ENCODE measurements at regions not wholly inside any gene's neighbourhood (a gene's known extent, or its start where the extent isn't known, plus 50 kb on each side); places are given as distances from the start of the nearest gene placed in this dataset.

- Mint-ChIP-seq H3K4me1 (no peaks in the 10 kb centered on the region), H3K36me3 (no peaks in the 10 kb centered on the region), H3K9me3 (no peaks in the 10 kb centered on the region), H3K27ac (no peak overlapping the region), H3K4me3 (no peak overlapping the region), H3K27me3 (peaks cover 5 to 38% (median 34%) of the 10 kb centered on the region in 5 donors)
- CTCF ChIA-PET = no interaction called here
- Histone ChIP-seq H3K27me3 (ENCODE audit: control insufficient read depth in 2 of 2, insufficient read depth in 2 of 2, low read length in 2 of 2) (no peaks in the 10 kb centered on the region), H3K27ac (ENCODE audit: low read depth, low read length) (no peak overlapping the region), H3K9me3 (ENCODE audit: control insufficient read depth in 2 of 3, low read length in 3 of 3) (no peaks in the 10 kb centered on the region), H3K4me3 (ENCODE audit: low read length) (no peak overlapping the region), H3K4me1 (ENCODE audit: control insufficient read depth in 2 of 2, insufficient read depth in 2 of 2, low read length in 2 of 2) (no peaks in the 10 kb centered on the region), H3K36me3 (ENCODE audit: control insufficient read depth in 2 of 3, insufficient read depth in 3 of 3, low read length in 3 of 3) (no peaks in the 10 kb centered on the region)
- POLR2A ChIA-PET = no interaction called here
- intact Hi-C loops (cut with micrococcal nuclease) = no loop called here
- DNase-seq (no peak), ATAC-seq (no peak)
Observed at GRCh38 chr2:219702796-219703545, 75.5 kb downstream of the SLC4A3 start.

DNA sequence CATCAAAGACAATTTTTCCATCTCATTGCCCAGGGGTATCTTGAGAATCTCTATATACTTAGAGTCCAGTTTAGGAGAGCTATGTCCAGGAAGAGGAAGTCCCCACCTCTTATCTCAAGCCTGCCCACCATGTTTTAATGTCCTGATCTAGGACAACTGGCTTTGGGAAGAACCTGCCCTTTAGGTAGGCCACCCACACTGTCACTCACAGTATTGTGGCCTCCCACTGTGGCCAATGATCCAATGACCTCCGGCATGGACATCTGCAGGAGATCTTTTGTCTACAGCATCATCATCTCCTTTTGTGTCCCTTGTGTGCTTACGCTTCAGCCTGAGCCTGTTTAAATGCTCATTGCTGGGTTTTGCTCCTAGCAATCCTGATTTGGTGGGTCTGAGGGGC is 77.4 kb downstream of the SLC4A3 start:
- POLR2A ChIA-PET = no interaction called here
- Mint-ChIP-seq H3K4me3 (no peak overlapping the region), H3K36me3 (no peaks in the 10 kb centered on the region), H3K27me3 (peaks cover 5 to 31% (median 29%) of the 10 kb centered on the region in 5 donors), H3K9me3 (no peaks in the 10 kb centered on the region), H3K4me1 (no peaks in the 10 kb centered on the region), H3K27ac (no peak overlapping the region)
- Histone ChIP-seq H3K27ac (ENCODE audit: low read depth, low read length) (no peak overlapping the region), H3K9me3 (ENCODE audit: control insufficient read depth in 2 of 3, low read length in 3 of 3) (no peaks in the 10 kb centered on the region), H3K4me3 (ENCODE audit: low read length) (no peak overlapping the region), H3K36me3 (ENCODE audit: control insufficient read depth in 2 of 3, insufficient read depth in 3 of 3, low read length in 3 of 3) (no peaks in the 10 kb centered on the region), H3K27me3 (ENCODE audit: control insufficient read depth in 2 of 2, insufficient read depth in 2 of 2, low read length in 2 of 2) (peaks cover 0 to 2% of the 10 kb centered on the region in 2 donors), H3K4me1 (ENCODE audit: control insufficient read depth in 2 of 2, insufficient read depth in 2 of 2, low read length in 2 of 2) (no peaks in the 10 kb centered on the region)
- ATAC-seq (no peak), DNase-seq (no peak)
- intact Hi-C loops (cut with micrococcal nuclease) = no loop called here
- CTCF ChIA-PET = no interaction called here

DNA sequence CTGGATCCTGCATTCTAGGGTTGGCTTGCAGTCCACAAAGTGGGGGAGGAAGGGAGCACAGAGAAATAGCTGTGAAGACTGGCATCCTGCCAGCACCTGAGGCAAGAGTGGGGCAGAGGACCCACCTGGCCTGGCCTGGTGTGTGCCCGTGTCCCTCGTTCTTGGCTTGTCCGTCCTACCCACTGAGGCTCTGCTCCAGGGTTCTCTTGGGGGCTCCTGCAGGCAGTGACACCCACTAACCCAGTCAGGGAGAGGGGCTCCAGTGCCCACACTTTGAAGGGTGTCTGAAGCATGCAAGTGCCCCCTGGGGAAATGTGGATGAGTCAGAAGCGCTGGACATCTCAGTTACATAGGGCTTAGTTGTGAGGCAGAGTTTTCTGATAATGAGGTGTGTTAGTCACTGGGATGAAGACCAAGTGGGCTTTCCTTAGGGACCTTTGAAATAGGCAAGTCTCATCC is 79.4 kb downstream of the SLC4A3 start:
- H3K9me3 Mint-ChIP-seq = no peaks in the 10 kb centered on the region
- no peak overlapping the region for H3K4me3 ChIP-seq (ENCODE audit: low read length)
- no peak overlapping the region for H3K27ac Mint-ChIP-seq
- H3K27ac ChIP-seq (ENCODE audit: low read depth, low read length) = no peak overlapping the region
- H3K4me1 Mint-ChIP-seq = no peaks in the 10 kb centered on the region
- H3K36me3 ChIP-seq (ENCODE audit: control insufficient read depth in 2 of 3, insufficient read depth in 3 of 3, low read length in 3 of 3) = no peaks in the 10 kb centered on the region
- peaks cover 2 to 43% (median 23%) of the 10 kb centered on the region in 5 donors for H3K27me3 Mint-ChIP-seq
- H3K9me3 ChIP-seq (ENCODE audit: control insufficient read depth in 2 of 3, low read length in 3 of 3) = no peaks in the 10 kb centered on the region
- H3K36me3 Mint-ChIP-seq = no peaks in the 10 kb centered on the region
- POLR2A ChIA-PET = no interaction called here
- CTCF ChIA-PET = no interaction called here
- H3K4me3 Mint-ChIP-seq = no peak overlapping the region
- ATAC-seq (no peak), DNase-seq (no peak)
- H3K27me3 ChIP-seq (ENCODE audit: control insufficient read depth in 2 of 2, insufficient read depth in 2 of 2, low read length in 2 of 2) = peaks cover 0 to 2% of the 10 kb centered on the region in 2 donors
- H3K4me1 ChIP-seq (ENCODE audit: control insufficient read depth in 2 of 2, insufficient read depth in 2 of 2, low read length in 2 of 2) = no peaks in the 10 kb centered on the region
- intact Hi-C loops (cut with micrococcal nuclease) = no loop called here

DNA sequence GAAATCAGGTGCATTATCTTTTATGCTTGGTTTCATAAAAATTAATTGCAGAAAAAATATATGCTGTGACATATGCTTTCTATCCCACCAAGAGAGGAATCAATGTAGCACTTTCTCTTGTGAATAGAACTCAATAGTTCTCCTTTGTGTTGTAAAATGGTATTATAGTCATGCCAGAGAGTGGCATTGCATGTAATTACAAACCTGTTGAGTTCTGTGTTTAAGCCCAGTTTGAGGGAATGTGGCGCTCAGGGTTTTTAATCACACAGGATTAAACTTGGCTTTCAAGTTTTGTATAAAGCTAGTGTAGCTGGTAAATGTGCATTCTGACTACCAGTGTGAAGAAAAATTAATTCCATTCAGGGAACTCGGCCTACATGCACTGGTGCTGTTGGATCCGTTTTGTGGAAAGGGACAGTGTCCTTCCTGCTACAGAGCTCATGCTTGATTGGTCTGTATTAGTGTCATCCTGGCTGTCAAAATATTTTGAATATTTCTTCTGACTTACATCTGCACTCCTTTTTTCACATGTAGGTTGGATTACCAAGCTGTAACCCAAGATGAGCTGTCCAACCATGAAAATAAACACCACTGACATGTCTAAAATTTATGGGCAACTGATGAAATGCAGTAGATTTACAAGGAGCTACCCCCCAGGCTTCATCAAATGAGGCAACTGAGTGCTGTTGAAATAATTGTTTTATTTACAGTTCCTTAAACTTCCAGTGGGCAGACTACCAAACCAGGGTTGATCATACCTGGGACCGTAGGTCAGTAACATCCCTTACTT is 80.3 kb downstream of the SLC4A3 start:
- ATAC-seq = no peak

DNA sequence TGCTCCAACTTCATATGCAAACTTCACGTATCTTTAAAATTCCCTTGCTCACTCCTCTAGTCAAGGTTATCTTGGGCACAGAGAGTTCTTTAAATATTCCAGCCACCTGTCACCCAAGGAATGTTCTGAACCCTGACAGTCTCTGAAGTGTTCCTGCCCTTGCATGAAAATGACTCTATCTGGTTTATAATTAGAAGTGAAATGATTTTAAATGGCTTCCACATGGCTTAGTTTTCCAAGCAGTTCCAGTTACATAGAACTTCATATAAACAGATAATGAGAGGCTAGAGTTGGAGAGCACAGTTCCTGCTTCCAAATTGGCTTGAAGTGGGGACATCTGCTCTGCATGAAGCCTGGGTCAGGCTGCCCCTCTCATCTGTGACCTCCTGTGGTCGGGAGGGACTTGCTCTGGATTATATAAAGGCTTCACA is 81.9 kb downstream of the SLC4A3 start:
- H3K27me3 Mint-ChIP-seq = peaks cover 2 to 57% (median 30%) of the 10 kb centered on the region in 5 donors
- no peaks in the 10 kb centered on the region for H3K9me3 ChIP-seq (ENCODE audit: control insufficient read depth in 2 of 3, low read length in 3 of 3)
- ATAC-seq = no peak

More for the DNA sequence above, 80.3 kb downstream of the SLC4A3 start:
- Mint-ChIP-seq H3K4me1 (peaks cover 0 to 1% (median 0%) of the 10 kb centered on the region in 7 donors), H3K36me3 (no peaks in the 10 kb centered on the region), H3K9me3 (peaks cover 0 to 5% (median 1%) of the 10 kb centered on the region in 11 donors), H3K4me3 (no peak overlapping the region), H3K27ac (no peak overlapping the region), H3K27me3 (peaks cover 2 to 49% (median 28%) of the 10 kb centered on the region in 5 donors)
- Histone ChIP-seq H3K27ac (ENCODE audit: low read depth, low read length) (no peak overlapping the region), H3K36me3 (ENCODE audit: control insufficient read depth in 2 of 3, insufficient read depth in 3 of 3, low read length in 3 of 3) (no peaks in the 10 kb centered on the region), H3K4me1 (ENCODE audit: control insufficient read depth in 2 of 2, insufficient read depth in 2 of 2, low read length in 2 of 2) (no peaks in the 10 kb centered on the region), H3K4me3 (ENCODE audit: low read length) (no peak overlapping the region), H3K9me3 (ENCODE audit: control insufficient read depth in 2 of 3, low read length in 3 of 3) (no peaks in the 10 kb centered on the region), H3K27me3 (ENCODE audit: control insufficient read depth in 2 of 2, insufficient read depth in 2 of 2, low read length in 2 of 2) (peaks cover 0 to 2% of the 10 kb centered on the region in 2 donors)
- POLR2A ChIA-PET = no interaction called here
- CTCF ChIA-PET = no interaction called here
- intact Hi-C loops (cut with micrococcal nuclease) = no loop called here
- DNase-seq = no peak

DNA sequence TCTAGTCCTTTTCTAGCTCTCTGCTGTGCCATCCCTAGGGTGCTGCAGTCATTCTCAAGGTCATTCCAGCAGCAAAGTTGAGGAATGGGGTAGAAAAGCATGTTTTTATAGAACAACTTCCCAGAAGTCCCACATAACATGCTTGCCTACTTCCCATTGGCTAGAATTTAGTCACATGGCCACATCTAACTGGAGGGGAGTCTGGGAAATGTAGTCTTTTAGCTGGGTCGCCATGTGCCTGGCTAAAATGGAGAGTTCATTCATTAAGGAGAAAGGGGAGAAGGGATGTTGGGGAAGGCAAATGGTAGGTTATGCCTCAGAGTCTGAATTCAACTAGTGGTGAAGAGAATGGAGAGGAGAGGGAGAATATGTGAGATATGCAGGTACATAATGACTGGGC is 85.7 kb downstream of the SLC4A3 start:
- Mint-ChIP-seq H3K36me3 (peaks cover 0 to 4% (median 0%) of the 10 kb centered on the region in 5 donors), H3K27me3 (peaks cover 2 to 69% (median 38%) of the 10 kb centered on the region in 5 donors), H3K4me3 (no peak overlapping the region), H3K4me1 (peaks cover 0 to 3% (median 0%) of the 10 kb centered on the region in 7 donors), H3K27ac (no peak overlapping the region), H3K9me3 (peaks cover 0 to 22% (median 8%) of the 10 kb centered on the region in 11 donors)
- Histone ChIP-seq H3K4me1 (ENCODE audit: control insufficient read depth in 2 of 2, insufficient read depth in 2 of 2, low read length in 2 of 2) (no peaks in the 10 kb centered on the region), H3K4me3 (ENCODE audit: low read length) (no peak overlapping the region), H3K27me3 (ENCODE audit: control insufficient read depth in 2 of 2, insufficient read depth in 2 of 2, low read length in 2 of 2) (peaks cover 0 to 2% of the 10 kb centered on the region in 2 donors), H3K27ac (ENCODE audit: low read depth, low read length) (no peak overlapping the region), H3K9me3 (ENCODE audit: control insufficient read depth in 2 of 3, low read length in 3 of 3) (no peaks in the 10 kb centered on the region), H3K36me3 (ENCODE audit: control insufficient read depth in 2 of 3, insufficient read depth in 3 of 3, low read length in 3 of 3) (no peaks in the 10 kb centered on the region)
- POLR2A ChIA-PET = no interaction called here
- CTCF ChIA-PET = no interaction called here
- ATAC-seq = no peak
- no peak for DNase-seq
- intact Hi-C loops (cut with micrococcal nuclease) = no loop called here

More for the DNA sequence above, 81.9 kb downstream of the SLC4A3 start:
- no peak overlapping the region for H3K4me3 ChIP-seq (ENCODE audit: low read length)
- no peak overlapping the region for H3K27ac Mint-ChIP-seq
- no peak overlapping the region for H3K4me3 Mint-ChIP-seq
- peaks cover 0 to 2% of the 10 kb centered on the region in 2 donors for H3K27me3 ChIP-seq (ENCODE audit: control insufficient read depth in 2 of 2, insufficient read depth in 2 of 2, low read length in 2 of 2)
- POLR2A ChIA-PET = no interaction called here
- no peaks in the 10 kb centered on the region for H3K4me1 ChIP-seq (ENCODE audit: control insufficient read depth in 2 of 2, insufficient read depth in 2 of 2, low read length in 2 of 2)
- H3K36me3 ChIP-seq (ENCODE audit: control insufficient read depth in 2 of 3, insufficient read depth in 3 of 3, low read length in 3 of 3) = no peaks in the 10 kb centered on the region
- no peak overlapping the region for H3K27ac ChIP-seq (ENCODE audit: low read depth, low read length)
- H3K9me3 Mint-ChIP-seq = peaks cover 0 to 18% (median 8%) of the 10 kb centered on the region in 11 donors
- intact Hi-C loops (cut with micrococcal nuclease) = no loop called here
- no peak for DNase-seq
- peaks cover 0 to 4% (median 0%) of the 10 kb centered on the region in 5 donors for H3K36me3 Mint-ChIP-seq
- H3K4me1 Mint-ChIP-seq = peaks cover 0 to 3% (median 0%) of the 10 kb centered on the region in 7 donors
- CTCF ChIA-PET = no interaction called here
